Fibroblast of villous mesenchyme (primary cell): ENCODE measurements at regions not wholly inside any gene's neighbourhood (a gene's known extent, or its start where the extent isn't known, plus 50 kb on each side); places are given as distances from the start of the nearest gene placed in this dataset. TPM values are rescaled to one million over a fixed set of nuclear protein-coding genes. Genes with fewer than 3 reads are reported as not detected.

ENCODE experiments used
- DNase-seq: peaks from one replicate; pipeline ENCODE4 v3.0.0-alpha.2; 2010; ENCODE audit warnings: low read depth
- H3K4me3 ChIP-seq: 2 replicates; pipeline ENCODE4 v1.5.1; 2011; ENCODE audit warnings: low read depth, mild to moderate bottlenecking, low read length
- small RNA-seq: library from RNA; depleted of rRNA; stranded (forward); fragments of <200 nt; gene quantifications from one replicate; pipeline ENCODE3, GENCODE V24; 2012
- TF ChIP-seq, protein P1 (sequence below): IDR thresholded peaks from 2 replicates; pipeline ENCODE4 v1.5.1; 2012; ENCODE audit warnings: low read depth, mild to moderate bottlenecking, low read length; ENCODE audit not compliant: insufficient read depth

DNA sequence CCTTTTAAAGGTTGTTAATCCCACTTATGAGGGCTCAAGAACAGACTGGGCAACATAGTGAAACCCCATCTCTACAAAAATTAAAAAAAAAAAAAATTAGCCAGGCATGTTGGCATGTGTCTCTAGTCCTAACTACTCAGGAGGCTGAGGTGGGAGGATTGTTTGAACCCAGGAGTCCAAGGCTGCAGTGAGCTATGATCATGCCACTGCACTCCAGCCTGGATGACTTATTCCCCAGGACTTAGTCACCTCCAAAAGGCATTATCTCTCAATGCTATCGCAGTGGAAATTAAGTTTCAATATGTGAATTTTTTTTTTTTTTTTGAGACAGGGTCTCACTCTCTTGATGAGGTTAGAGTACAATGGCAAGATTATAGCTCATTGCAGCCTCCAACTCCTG, 61.2 kb upstream of the TRIM24 start:
- H3K4me3 ChIP-seq = no peak overlapping the region
- TF ChIP-seq, protein P1, sequence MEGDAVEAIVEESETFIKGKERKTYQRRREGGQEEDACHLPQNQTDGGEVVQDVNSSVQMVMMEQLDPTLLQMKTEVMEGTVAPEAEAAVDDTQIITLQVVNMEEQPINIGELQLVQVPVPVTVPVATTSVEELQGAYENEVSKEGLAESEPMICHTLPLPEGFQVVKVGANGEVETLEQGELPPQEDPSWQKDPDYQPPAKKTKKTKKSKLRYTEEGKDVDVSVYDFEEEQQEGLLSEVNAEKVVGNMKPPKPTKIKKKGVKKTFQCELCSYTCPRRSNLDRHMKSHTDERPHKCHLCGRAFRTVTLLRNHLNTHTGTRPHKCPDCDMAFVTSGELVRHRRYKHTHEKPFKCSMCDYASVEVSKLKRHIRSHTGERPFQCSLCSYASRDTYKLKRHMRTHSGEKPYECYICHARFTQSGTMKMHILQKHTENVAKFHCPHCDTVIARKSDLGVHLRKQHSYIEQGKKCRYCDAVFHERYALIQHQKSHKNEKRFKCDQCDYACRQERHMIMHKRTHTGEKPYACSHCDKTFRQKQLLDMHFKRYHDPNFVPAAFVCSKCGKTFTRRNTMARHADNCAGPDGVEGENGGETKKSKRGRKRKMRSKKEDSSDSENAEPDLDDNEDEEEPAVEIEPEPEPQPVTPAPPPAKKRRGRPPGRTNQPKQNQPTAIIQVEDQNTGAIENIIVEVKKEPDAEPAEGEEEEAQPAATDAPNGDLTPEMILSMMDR = no peak
- no peak for DNase-seq

DNA sequence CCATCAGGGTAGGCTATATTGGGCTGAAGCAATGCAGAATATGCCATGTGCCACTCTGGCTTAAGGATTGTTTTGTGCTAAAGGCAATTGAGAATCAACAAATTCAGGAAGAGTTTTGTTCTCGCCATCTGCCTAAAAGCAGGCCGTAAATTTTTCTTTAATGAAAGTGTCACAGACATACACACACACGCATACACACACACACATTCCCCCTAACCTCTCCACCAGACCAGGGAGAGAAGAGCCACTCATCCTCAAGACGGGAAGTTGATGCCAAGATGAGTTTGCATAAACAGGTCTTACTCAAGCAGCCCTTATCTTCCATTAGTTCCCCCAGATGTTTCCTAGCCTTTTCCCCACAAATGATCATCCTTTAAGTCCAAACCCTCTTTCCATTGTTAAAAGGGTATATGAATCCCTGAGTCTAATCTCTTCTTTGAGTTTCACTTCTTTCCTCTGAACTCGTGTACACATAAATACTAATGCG, 59.6 kb upstream of the TRIM24 start:
- peak; percentile 24 for DNase-seq
- H3K4me3 ChIP-seq = no peak overlapping the region
- TF ChIP-seq, protein P1 = no peak

DNA sequence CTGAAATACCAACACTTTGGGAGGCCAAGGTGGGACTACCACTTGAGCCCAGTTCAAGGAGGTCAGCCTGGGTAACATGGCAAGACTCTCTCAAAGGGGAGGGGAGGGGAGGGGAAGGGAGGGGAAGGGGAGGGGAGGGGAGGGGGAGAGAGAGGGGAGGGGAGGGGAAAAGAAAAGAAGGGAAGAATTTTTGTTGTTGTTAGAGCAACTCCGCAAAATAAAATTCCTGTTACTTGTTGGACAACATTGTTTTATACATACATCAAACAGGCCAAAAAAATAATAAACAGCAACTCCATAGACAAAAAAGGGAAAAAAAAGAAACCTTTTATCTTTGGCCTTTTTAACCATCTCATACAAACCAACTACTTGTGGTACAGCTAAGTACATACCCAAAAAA, 57.3 kb upstream of the TRIM24 start:
- no peak for DNase-seq
- TF ChIP-seq, protein P1 = no peak
- H3K4me3 ChIP-seq = no peak overlapping the region

DNA sequence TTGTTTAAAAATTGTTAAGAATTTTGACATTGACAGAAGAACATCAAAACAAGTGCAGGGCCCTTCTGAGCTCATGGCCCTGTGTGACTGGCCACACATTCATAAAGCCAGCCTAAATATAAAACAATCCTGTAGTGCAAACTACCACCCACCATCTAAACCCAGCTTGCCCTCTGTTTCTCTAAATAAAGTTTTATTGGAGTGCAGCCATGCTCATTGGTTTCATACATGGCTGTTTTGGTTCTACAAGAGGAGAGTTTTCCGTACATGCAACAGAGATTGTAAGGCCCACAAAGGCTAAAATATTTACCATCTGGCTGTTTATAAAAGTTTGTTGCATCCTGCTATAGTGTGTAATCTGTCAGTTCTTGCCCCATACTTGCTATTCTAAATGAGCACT, 54.6 kb upstream of the TRIM24 start:
- DNase-seq = no peak
- H3K4me3 ChIP-seq = no peak overlapping the region
- TF ChIP-seq, protein P1 = no peak

GRCh38 chr7:138407792-138408191, 52.3 kb upstream of the TRIM24 start:
- TF ChIP-seq, protein P1 = no peak
- no peak overlapping the region for H3K4me3 ChIP-seq
- DNase-seq = no peak

Small RNAs in the stretch of these regions (small RNA-seq; reads per million reads assigned to genes)
- not detected for gene RF00019
- gene RF00432 = not detected
